HG03097 (cell line): ENCODE measurements at regions not wholly inside any gene's neighbourhood (a gene's known extent, or its start where the extent isn't known, plus 50 kb on each side); places are given as distances from the start of the nearest gene placed in this dataset.

Source experiments
- ATAC-seq: cut with Tn5 transposase; IDR thresholded peaks from one replicate; pipeline ENCODE4 v1.9.1; 2021; ENCODE audit not compliant: unreplicated experiment, low FRiP score

DNA sequence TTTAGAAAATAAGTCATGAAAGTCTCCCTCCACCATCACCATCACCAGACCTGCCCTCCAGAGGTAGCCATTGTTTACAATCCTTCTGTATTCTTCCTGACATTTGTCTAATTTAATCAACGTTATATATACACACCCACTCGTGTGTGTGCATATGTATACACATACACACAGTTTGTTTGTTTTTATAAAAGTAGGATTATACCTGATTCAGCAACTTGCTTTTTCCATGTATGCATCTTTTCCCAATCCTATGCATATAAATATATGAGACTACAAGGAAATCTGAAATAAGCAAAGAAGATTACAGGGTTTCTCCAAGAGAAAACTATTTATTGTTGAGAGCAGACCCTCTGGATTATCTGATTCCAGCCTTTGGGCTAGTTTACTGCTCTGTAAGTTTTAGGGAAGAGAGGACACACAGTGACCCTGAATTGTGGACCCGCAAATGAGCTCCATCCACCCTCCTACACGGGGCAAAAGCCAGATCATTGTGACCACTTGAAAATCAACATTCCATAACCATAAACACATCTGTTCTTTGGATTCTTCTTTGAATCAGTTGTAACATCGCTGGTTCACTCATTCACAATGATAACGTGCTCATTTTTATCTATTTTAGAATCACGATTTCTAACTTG is 104.3 kb downstream of the CPN2 start:
- no peak for ATAC-seq

- ATAC-seq, result no peak
Observed at GRCh38 chr3:194247350-194247740, 103.8 kb downstream of the CPN2 start.

DNA sequence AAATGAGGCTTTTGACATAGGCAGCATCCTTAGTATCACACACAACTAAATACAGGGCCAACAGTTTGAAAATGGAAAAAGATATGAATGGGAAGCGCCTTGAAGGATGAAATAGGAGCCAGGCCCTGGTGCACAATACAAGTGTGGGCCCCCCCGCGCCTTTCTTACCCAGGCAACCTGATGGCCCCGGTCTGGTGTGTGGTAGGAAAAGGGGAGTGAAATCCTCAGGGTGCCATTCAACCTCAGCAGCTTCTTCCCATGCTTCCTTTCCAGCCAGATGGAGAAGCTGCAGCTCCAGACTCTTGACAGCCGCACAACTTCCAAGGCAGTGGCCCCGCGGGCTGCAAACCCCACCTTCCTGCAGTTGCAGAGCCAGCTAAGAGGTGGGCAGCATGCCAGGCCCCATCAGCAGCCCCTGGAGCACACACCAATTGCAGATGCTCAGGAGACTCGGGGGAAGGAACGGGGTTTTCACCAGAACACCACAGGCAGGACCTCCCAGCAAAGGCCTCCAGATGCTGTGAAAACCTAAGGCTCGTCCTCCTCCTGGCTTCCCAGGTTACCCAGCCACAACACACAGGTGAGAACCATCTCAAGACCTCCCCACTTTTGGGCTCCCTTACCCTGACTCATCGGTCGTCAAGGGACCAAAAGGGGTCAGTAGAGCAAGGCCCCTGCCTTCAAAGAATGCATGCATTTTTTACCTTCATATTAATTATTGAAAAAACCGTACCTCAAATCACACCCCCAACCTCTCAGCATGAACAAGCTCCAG is 101.6 kb downstream of the CPN2 start:
- no peak for ATAC-seq

DNA sequence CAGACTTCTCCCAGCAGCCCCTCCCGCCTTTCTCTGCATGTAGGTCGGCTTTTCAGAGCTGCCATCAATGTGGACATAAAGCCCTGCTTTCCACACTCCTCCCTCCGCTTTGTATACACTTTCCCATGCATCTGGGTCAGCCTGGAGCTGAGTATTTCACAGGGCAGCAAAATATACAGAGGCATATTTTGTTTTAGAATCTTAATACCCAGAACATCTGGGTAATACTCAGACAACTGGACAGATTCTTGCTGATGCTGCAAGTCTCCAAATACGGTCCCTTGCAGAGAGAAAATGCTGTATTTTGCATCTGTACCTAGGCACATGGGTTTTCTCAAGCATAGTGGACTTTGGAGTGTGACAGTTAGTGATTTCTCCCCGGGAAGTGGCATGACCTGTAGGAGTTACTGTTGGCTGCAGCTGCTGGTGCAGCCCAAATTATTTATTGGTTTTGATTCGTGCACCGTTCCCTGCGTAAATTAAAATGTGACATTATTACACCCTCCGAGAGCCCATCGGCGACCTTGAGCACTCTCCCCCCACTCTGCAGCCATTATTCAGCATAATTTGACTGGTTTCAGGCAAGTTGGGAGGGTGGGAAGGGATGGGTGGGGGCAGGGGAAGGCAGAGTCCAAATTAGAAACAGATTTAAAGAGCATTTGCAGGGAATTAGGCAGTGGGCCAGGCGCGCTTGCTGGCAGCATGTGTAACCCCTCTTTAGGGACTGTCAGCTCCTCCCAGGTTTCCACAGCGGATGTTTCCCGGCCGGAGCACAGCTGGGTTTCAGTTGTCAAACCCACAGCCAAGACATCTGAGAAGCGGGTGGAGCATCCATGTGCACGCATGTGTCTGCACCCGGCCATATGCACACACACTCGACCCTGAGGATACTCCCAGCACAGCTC is 100.8 kb downstream of the CPN2 start:
- ATAC-seq, result no peak

DNA sequence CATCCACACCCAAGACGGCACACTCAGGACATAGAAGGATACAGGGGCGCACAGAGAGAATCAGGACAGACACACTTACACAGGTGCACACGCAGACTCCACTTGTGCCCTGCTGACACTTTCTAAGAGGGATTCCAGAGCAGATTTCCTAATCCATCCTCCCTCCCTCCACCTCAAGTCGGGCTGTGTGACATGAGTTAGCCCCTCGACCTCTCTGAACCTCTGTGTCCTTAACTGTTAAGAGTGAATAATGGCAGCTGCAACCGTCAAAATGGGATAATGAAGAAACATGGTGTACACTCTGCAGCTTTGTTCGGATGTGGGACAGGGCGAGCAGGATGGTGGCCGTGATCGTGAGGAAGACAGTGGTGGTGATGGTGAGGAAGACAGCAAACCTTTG is 100.1 kb downstream of the CPN2 start:
- ATAC-seq, result no peak

DNA sequence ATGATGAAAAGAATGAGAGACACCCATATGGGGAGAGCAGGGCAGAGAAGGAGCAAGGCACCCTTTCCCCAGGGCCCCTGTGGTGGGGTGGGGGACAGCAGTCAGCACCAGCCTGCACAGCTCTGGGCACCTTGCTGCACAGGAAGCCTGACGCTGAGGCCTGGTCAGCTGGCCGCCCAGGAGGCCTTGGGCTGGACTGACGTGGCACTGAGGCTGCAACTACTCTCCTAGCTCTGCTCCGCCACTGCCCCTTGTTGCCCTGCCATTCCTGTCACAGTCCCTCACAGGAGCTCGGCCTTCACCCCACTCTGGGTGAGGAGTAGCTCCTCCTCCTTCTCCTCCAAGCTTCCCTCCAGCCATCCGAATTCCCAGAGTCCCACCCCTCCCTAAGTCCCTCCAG is 99.7 kb downstream of the CPN2 start:
- no peak for ATAC-seq

DNA sequence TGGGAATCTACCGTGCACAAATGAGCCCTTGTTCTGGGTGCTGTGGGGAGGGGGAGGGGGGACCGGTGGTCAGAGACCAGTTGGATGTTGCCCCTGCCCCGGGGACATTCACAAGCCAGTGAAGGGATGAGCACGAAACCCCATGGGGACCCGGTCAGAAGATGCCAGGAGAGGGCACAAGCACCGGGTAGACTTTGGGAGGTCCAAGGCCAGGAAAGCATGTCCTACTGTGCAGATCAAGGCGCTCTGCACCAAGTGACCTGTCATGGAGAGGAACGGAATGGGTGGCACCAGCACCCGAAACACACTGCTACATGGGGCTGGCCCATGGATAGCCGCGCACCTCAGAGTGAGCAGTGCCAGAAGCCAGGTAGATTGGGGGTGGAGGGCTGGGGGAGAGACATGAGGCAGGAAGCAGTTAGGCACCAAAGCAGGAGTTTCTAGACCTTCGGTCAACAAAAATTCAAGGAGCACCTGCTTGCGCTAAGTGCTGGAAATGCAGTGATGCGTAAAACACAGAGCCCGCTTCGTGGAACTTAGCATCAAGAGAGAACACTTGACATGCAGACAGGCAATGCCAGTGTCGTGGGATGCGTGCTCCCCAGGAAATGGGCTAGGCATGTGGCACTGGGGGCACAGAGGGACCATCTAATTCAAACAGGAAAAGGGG is 99.1 kb downstream of the CPN2 start:
- no peak for ATAC-seq

DNA sequence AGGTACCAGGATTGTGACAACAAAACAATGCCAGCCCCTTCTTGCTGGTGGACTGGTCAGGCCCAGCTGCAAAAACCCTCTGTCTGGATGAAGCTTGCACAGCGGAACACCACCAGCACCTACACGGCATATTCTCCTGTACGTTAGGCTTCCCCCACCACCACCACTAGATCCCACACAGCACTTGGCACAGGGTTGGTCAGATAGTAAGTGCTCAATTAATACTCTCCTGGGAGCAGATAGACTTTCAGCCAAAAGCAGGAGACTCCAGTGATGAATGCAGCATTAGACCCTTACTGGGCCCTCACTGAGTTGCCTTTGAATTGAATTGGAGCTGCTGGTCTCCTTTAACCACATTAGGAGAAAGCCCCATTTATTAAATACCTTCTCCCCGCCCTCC is 97.9 kb downstream of the CPN2 start:
- no peak for ATAC-seq

DNA sequence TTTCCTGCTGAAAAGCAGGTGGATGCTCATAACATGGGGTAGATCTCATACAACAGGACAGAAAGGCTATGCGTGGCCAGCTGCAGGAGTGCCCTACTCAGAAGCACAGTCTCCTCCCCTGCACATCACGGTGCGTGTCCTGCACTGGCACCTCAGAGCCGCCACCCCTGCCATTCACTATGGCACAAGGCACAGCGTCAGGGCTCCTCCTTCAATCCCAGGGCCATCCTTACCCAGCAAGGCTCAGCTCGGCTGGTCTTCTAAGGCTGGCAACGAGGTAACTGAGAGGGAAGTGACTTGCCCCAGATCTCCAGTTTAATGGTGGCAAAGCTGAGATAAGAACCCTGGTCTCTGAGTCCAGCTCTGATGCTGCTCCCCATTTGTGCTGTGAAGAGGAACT is 97.1 kb downstream of the CPN2 start:
- ATAC-seq, result no peak

DNA sequence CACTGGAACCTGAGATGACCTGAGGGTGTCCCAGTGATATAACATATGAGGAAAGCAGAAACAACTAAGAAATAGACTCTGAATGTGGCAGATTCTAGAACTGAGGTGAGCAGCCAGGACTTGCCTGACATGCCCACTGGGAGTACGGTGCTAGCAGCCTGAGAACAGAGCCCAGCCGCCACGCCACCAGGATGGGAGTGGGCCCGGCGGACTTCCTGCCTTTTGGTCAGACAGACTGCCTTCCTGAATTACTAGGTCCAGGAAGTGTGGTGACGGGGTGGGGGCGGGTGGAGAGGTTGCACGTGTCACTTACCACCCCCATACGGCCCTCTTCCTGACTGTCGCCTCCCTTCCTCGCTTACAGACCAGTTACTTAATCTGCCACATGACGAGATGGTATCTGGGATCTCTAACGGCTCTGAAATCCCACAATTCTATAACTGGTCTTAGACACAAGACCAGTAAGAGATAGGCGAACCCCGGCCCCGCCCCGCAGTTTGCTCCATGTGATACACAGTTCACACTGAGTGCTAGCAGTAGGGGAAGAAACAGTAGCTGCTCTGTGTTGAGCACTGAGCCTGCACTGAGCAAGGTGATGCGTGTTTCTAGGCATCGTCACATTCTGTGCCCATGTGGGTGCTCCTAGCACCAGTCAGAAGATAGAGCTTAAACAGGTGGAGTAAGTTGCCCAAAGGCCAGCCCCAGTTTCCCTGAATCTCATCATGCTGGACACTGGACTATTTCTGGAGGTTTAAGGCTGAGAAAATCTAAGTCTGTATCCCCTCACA is 95.7 kb downstream of the CPN2 start:
- ATAC-seq, result peak; percentile 44

GRCh38 chr3:194256040-194256945 is 94.8 kb downstream of the CPN2 start:
- ATAC-seq, result no peak

GRCh38 chr3:194257151-194257621 is 93.9 kb downstream of the CPN2 start:
- no peak for ATAC-seq

DNA sequence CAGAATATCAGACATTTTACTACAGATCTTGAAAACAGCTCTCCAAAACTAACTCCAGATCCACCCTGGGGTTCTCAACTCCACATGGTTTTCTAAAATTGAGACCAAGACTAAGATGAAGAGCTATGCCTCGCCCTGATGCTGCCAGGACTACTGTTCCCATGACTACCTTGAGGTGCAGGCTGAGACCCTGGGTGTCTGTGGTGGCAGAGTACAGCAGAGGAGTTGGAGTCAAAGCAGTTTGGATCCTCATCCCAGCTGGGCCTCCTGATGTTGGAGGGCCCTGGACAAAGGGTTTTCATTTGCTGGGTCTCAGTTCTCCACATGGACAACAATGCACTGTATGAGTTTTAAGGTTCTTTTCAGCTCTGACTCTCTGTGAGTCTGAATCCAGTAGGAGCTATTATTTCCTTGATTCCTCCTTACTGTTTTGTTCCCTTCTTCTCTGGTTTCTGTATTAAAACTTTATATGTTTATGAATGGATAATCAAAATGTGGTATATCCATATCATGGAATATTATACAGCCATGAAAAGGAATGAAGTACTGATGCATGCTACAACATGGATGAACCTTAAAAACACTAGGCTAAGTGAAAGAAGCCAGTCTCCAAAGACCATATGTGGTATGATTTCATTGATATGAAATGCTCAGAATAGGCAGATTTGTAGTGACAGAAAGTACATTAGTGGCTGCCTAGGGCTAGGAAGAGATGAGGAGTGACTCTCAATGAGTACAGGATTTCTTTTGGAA is 93.0 kb downstream of the CPN2 start:
- no peak for ATAC-seq

GRCh38 chr3:194259982-194260766 is 91.0 kb downstream of the CPN2 start:
- ATAC-seq, result no peak

DNA sequence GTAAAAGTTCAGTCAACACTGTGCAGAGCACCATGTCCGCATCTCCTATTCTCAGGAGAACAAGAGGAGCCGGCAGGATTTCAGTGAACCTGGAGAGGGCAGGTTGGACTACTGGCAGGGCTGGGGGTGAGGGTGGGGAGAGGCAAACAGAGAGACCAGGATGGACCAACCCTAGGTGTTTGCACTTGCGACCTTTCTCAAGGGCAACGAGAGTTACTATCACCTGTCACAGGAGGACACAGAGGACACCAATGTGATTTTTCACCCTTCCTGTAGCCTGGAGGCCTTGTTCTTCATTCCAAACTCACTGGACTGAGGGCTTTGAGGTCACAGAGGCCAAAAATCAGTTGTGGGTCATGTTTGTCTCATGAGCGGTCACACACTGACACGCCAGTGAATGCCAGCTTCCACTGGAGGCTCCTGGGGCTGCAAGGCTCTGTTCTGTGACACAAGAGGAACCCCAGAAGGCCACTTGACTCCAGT is 89.5 kb downstream of the CPN2 start:
- no peak for ATAC-seq

DNA sequence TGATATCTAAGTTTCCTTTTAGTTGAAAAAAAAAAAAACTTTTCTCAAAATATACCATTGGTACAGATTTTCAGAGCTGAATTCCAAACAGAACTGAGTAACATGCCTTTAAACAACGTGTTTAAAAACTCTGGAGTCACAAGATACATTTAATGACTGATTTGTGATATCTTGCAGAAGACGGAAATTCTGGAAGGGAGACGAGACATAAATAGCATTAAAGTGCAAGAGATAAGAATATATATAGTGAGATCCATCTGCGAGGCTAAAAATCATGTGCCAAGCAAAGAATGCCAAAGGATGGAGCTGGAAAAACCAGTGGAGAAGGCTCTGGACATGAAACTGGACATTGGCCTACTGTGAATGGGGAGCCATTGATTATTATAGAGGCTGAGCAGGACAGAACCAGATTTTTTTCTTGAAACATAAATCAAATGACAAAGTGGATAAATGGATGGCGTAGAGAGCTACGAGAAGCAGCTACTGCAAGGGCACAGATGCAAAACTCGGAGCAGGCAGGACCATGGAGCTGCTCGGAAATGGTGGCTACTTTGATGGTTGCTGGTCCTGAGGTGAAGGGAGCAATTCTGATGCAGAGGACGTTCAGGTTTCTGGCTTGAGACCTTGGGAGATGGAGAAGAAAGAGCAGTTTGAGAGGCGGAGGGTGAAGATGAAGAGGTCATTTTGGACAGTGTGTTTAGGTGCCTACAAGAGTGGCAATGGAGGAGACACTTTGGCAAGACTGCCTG is 88.8 kb downstream of the CPN2 start:
- ATAC-seq, result no peak

GRCh38 chr3:194262925-194263305 is 88.2 kb downstream of the CPN2 start:
- no peak for ATAC-seq
